Motor neuron (in vitro differentiated cells): ENCODE measurements at regions not wholly inside any gene's neighbourhood (a gene's known extent, or its start where the extent isn't known, plus 50 kb on each side); places are given as distances from the start of the nearest gene placed in this dataset.

Experiments used
- ATAC-seq, 8 experiments: fragments of 200-7000 bp; cut with Tn5 transposase; replicated peaks in 6 of 8; 2 replicates each; pipeline ENCODE4 v1.8.0; 2021; ENCODE audit warnings: mild to moderate bottlenecking in 8 of 8, moderate library complexity in 8 of 8
- H3K27ac ChIP-seq, 2 donors: fragments of 250-450 bp; sonication (Bioruptor Pico); 2 replicates each; pipeline ENCODE4 v1.9.0; 2021; ENCODE audit warnings: antibody characterized with exemption in 2 of 2, mild to moderate bottlenecking in 2 of 2, moderate library complexity in 1 of 2
- H3K4me1 ChIP-seq, 2 donors: fragments of 250-450 bp; sonication (Bioruptor Pico); replicated peaks in 1 of 2; 2 replicates each; pipeline ENCODE4 v1.6.1; 2021; ENCODE audit warnings: antibody characterized with exemption in 2 of 2, mild to moderate bottlenecking in 2 of 2, moderate library complexity in 1 of 2
- H3K4me3 ChIP-seq, 5 donors: fragments of 250-450 bp; sonication (Bioruptor Pico); 2 replicates each; pipeline ENCODE4 v1.9.0; 2021; ENCODE audit warnings: antibody characterized with exemption in 5 of 5, mild to moderate bottlenecking in 5 of 5, moderate library complexity in 4 of 5
- WGBS, 10 experiments: fragments of 450-650 bp; shearing (Covaris generic); methylation state at CpG; one replicate each; pipeline ENCODE4 v1.0.0; 2022; 5-methylcytosine and 5-hydroxymethylcytosine counted together
- in situ Hi-C, 9 experiments: fragments of 400-800 bp; cut with MboI; loops; one replicate each; pipeline ENCODE4 v1.15.0; 2021; ENCODE audit warnings: low sequenced_read_pairs in 9 of 9, low pct_unique_long_range_greater_than_20kb in 2 of 9; ENCODE audit not compliant: unreplicated experiment in 9 of 9

DNA sequence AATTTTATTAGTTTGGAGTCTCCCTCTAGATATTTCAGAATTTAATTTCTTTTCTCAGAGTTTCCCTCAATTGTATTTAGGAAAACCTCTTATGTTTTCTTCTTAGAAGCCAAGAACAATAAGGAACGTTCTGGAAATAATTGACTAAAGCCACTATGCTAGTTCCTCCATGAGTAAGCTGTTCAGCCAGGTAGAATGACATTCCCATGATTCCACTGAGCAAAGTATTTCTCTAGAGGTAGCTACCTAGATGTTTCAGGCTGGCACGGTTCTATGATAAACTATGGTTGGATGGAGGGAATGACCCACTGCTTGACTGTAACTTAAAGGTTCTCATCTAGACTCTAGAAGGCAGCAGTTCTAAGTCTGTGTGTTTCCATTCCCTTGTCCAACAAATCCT is 62.4 kb downstream of the CLDN17 start:
- H3K27ac ChIP-seq, result no peak overlapping the region

DNA sequence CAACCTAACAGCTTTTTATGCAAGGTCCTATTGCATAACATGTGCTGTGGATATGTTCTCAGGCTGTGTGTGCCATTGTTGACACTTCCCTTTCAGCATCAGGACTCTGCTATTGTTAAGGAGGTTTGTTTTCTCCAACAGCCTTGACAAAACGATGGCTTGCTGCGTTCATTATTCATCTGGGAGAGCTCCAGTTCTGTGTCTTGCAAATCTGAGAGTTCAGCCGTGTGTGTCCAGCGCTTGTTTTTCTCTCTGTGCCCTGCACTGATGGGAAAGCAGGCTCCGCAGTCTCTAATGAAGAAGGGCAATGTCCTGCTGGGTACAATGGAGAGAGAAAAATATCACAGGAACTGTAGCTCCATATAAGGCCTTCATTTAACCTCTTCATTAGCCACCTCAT is 63.7 kb downstream of the CLDN17 start:
- H3K27ac ChIP-seq, result no peak overlapping the region
- H3K4me1 ChIP-seq, result peaks cover 7 to 16% of the 10 kb centered on the region in 2 donors
- 0 to 60% (median 5%) methylated on average over 2 to 5 of the region's 5 CpGs; no CpG with 5 or more reads in 2 of the 10 experiments for WGBS, 10 experiments
- in situ Hi-C loops, result no loop called here
- ATAC-seq, result peak in 5 of 8 experiments; percentile 99
- no peak overlapping the region for H3K4me3 ChIP-seq

More for the DNA sequence above, 62.4 kb downstream of the CLDN17 start:
- Histone ChIP-seq H3K4me1 (peaks cover 7 to 16% of the 10 kb centered on the region in 2 donors), H3K4me3 (no peak overlapping the region)
- in situ Hi-C loops, result no loop called here
- whole genome bisulfite sequencing, 10 experiments, result 0 to 100% (median 39%) methylated on average over 1 to 2 of the region's 2 CpGs; no CpG with 5 or more reads in 2 of the 10 experiments
- no peak for ATAC-seq

DNA sequence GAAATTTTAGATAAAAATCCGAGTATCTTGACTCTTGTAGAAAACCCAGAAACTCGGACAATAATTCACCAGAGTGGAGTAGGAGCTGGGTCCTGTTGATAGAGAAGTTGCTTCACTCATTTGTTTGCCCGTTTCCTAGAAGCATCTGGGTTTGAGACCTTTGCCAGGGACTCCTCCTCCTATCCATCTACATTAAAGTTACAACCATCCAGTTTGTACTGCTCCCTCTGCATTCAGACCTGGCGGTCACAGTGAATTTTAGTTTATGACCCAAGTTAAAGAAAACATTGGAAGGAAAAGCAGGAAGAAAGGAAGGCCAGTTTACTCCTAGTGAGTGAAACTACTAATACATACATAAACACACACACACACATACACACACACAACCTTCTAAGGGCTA is 64.6 kb downstream of the CLDN17 start:
- WGBS, 10 experiments, result 8 to 92% (median 44%) methylated on average over 2 to 4 of the region's 4 CpGs; no CpG with 5 or more reads in 2 of the 10 experiments
- Histone ChIP-seq H3K4me3 (no peak overlapping the region), H3K4me1 (peaks cover 7 to 16% of the 10 kb centered on the region in 2 donors), H3K27ac (no peak overlapping the region)
- ATAC-seq, result no peak
- in situ Hi-C loops, result no loop called here

DNA sequence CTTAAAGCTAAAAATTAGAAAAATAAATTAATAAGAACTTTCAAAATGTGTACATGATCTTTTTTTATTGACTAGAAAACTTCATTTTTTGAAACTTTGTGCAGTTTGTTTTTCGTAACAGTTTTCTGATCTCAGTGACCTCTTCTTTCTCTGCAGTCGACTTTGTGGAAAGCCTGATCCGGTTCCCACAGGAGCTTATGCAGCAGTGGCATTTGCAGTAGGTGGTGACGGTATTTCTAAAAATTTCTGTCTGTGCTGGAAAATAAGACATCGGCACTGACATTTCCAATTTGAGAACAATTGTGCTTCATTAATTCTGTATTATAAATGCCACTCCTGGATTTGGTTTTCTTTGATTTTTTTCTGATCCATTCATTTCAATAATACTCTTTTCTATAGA is 68.8 kb downstream of the CLDN17 start:
- no peak for ATAC-seq
- 3 to 100% (median 79%) methylated on average over 2 to 5 of the region's 5 CpGs for WGBS, 10 experiments
- in situ Hi-C loops, result no loop called here

DNA sequence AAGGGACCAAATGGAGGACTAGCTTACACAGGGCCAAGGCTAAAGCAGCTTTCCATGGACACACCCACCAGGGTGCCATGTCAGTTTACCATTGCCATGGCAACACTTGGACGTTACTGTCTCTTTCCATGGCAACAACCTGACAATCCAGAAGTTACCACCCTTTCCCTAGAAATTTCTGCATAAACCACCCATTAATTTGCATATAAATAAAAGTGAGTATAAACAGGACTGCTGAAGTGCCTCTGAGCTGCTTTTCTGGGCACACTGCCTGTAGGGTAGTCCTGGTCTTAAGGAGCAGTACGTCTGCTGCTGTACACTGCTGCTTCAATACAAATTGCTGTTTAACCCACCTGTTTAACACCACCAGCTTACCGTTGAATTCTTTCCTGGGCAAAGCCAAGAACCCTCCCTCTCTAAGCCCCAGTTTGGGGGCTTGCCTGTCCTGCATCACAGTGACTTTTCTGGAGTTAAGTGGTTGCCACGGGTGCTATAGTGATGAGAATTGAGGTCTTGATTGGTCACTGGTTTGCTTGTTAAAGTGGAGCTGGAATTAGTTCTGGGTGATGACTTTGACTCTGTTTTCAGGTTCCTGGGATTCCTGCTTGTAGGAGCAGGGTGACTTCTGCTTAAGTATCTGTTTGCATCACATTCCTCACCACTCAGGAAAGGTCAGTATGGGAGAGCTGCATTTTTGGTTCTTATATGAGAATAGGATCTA is 83.2 kb downstream of the CLDN17 start:
- peak; percentile 95 to 98 (median 97) for ATAC-seq
- 0 to 17% (median 0%) methylated on average over 1 to 3 of the region's 4 CpGs; no CpG with 5 or more reads in 4 of the 10 experiments for WGBS, 10 experiments
- H3K27ac ChIP-seq, result peak overlapping the region; percentile 53 to 61
- in situ Hi-C loops, result no loop called here
- peaks cover 14 to 22% of the 10 kb centered on the region in 2 donors for H3K4me1 ChIP-seq
- H3K4me3 ChIP-seq, result no peak overlapping the region

More for the DNA sequence above, 68.8 kb downstream of the CLDN17 start:
- Histone ChIP-seq H3K4me1 (peaks cover 11 to 18% of the 10 kb centered on the region in 2 donors), H3K27ac (no peak overlapping the region), H3K4me3 (no peak overlapping the region)

DNA sequence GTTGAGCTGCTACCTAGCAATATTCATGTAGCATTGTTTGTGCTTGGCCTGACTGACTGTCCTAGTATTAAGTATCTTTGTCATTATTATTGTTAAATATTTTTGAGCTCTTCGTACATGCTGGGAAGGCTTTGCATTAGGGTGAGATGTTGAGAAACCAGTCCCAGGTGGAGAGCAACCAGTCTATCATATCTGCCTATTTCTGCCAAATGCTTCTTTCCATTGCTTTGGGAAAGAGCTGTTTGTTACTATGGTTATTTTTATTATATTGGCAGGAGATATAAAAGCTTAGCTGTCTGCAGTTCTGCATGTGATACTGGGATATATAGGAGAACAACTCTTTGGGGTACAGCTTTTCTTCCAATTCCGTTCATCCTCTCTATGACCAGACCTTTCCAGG is 85.1 kb downstream of the CLDN17 start:
- 0 to 100% (median 90%) methylated on average over 1 to 2 of the region's 2 CpGs; no CpG with 5 or more reads in 1 of the 10 experiments for WGBS, 10 experiments
- no peak for ATAC-seq
- Histone ChIP-seq H3K4me3 (no peak overlapping the region), H3K4me1 (peaks cover 14 to 19% of the 10 kb centered on the region in 2 donors), H3K27ac (no peak overlapping the region)
- in situ Hi-C loops, result no loop called here

DNA sequence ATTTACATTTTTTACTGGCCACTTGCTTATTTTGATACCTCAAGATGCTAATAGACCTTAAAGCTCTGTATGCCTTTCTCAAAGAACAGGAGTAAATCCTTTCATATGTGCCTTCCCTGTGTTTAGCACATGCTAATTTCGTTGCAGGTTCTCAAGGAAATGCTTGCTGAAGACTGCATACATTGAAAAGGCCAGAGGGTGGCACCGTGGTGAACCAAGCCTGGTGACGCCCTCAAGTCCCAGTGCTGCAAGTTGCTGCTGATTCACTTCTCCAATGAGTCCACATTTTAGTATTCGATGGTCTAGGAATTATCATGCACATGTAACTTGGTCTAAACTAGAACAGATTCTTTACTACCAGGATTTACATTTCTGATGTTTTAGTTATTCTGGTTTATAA is 94.1 kb downstream of the CLDN17 start:
- in situ Hi-C loops, result loop anchor here in 1 of 9 experiments (25.0 kb wide), 1 partner anchor 115 kb away; no protein-coding TSS in a partner anchor
- H3K4me1 ChIP-seq, result no peaks in the 10 kb centered on the region
- peak in 6 of 8 experiments; percentile 35 to 100 (median 77) for ATAC-seq
- no peak overlapping the region for H3K27ac ChIP-seq
- WGBS, 10 experiments, result 0 to 38% (median 9%) methylated on average over 1 to 4 of the region's 4 CpGs
- H3K4me3 ChIP-seq, result no peak overlapping the region

DNA sequence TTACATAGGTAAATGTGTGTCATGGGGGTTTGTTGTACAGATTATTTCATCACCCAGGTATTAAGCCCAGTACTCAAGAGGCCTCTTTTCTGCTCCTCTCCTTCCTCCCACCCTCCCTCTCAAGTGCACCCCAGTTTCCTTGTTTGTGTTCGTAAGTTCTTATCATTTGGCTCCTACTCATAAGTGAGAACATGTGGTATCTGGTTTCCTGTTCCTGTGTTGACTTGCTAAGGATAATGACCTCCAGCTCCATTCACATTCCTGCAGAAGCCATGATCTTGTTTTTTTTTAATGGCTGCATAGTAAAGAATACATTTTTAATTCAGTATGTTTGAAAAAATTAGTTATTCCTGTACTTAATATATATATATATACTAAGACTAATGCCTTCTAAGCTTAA is 107.7 kb downstream of the CLDN17 start:
- ATAC-seq, result no peak
- 0 to 100% (median 88%) methylated on average over 1 of the region's 1 CpG; no CpG with 5 or more reads in 6 of the 10 experiments for WGBS, 10 experiments
- H3K4me3 ChIP-seq, result no peak overlapping the region
- no peak overlapping the region for H3K27ac ChIP-seq
- H3K4me1 ChIP-seq, result no peaks in the 10 kb centered on the region
- in situ Hi-C loops, result loop anchor here in 1 of 9 experiments (25.0 kb wide), 1 partner anchor 128 kb away; no protein-coding TSS in a partner anchor

DNA sequence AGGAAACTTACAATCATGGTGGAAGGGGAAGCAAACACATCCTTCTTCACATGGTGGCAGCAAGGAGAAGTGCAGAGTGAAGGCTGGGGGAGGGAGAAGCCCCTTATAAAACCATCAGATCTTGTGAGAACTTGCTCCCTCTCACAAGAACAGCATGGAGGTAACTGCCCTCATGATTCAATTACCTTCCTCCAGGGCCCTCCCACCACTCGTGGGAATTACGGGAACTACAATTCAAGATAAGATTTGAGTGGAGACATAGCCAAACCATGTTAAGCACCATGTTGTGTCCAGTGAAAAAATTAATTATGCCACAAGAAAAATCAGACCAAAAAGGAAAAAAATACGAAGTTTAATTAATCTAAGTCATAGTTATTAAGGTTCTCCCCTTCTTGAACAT is 109.5 kb downstream of the CLDN17 start:
- Histone ChIP-seq H3K4me3 (no peak overlapping the region), H3K27ac (no peak overlapping the region), H3K4me1 (no peaks in the 10 kb centered on the region)
- WGBS, 10 experiments, result 0 to 100% (median 85%) methylated on average over 1 to 3 of the region's 3 CpGs; no CpG with 5 or more reads in 2 of the 10 experiments
- no peak for ATAC-seq
- in situ Hi-C loops, result loop anchor here in 1 of 9 experiments (25.0 kb wide), 1 partner anchor 130 kb away; no protein-coding TSS in a partner anchor

DNA sequence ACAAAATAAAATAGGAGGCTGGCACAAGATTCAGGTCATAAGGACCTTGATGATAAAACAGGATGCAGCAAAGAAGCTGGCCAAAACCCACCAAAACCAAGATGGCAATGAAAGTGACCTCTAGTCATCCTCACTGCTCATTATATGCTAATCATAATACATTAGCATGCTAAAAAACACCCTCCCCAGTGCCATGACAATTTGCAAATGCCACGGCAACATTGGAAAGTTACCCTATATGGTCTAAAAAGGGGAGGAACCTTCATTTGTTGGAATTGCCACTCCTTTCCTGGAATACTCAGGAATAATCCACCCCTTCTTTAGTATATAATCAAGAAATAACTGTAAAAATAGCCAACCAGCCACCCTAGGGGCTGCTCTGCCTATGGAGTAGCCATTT is 108.8 kb upstream of the GRIK1 start:
- peak in 3 of 8 experiments; percentile 32 to 58 (median 52) for ATAC-seq
- 27 to 100% (median 78%) methylated on average over 1 of the region's 1 CpG; no CpG with 5 or more reads in 4 of the 10 experiments for WGBS, 10 experiments
- Histone ChIP-seq H3K4me3 (no peak overlapping the region), H3K4me1 (peaks cover 0 to 11% of the 10 kb centered on the region in 2 donors), H3K27ac (no peak overlapping the region)
- in situ Hi-C loops, result no loop called here

DNA sequence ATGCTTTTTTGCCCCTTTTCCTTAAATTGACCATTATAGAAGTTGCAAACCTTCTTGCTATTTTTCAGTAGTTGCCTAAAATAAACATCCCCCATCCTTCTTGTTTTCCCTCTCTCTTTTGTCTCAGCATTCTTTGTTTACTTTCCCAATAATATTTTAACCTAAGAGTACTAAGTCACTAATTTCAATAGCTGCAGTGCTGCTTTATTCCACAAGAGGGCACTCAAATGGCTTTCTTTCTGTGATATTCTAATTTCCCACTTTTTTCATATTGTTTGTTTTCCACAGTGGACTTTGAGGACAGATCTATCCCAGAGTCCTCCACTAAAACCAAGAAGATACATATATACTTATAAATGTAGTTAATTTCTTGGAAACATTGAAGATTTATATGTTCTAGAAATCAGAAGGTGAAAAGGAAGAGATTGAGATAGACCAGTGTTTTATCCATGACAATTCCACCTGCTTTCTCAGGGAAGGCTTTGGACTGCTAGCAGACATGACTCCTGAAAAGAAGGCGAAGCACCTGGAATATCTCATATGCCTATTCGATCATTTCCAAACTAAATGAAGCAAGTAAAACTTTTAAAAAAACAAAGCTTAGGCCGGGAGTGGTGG is 104.8 kb upstream of the GRIK1 start:
- peak in 1 of 8 experiments; percentile 20 for ATAC-seq
- Histone ChIP-seq H3K27ac (no peak overlapping the region), H3K4me1 (peaks cover 0 to 4% of the 10 kb centered on the region in 2 donors), H3K4me3 (no peak overlapping the region)
- 0 to 100% (median 37%) methylated on average over 1 to 3 of the region's 3 CpGs; no CpG with 5 or more reads in 2 of the 10 experiments for WGBS, 10 experiments
- in situ Hi-C loops, result no loop called here

DNA sequence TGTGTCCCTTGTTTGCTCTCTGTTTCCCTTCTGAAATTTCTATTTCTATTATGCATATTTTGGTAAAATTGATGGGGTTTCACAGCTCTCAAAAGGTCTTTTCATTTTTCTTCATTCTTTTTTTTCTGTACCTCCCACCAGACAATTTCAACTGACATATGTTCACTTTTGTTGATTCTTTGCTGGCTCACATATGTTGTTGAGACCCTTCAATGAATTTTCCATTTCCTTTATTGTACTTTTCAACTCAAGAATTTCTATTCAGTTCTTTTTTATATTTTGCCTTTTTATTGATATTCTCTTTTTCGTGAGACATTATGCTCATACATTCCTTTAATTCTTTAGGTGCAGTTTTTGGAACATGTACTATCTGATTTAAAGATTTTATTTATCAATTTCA is 102.6 kb upstream of the GRIK1 start:
- Histone ChIP-seq H3K4me3 (no peak overlapping the region), H3K4me1 (peaks cover 0 to 4% of the 10 kb centered on the region in 2 donors), H3K27ac (no peak overlapping the region)
- no peak for ATAC-seq
- in situ Hi-C loops, result no loop called here
- 0 to 83% (median 43%) methylated on average over 1 of the region's 1 CpG; no CpG with 5 or more reads in 1 of the 10 experiments for WGBS, 10 experiments

DNA sequence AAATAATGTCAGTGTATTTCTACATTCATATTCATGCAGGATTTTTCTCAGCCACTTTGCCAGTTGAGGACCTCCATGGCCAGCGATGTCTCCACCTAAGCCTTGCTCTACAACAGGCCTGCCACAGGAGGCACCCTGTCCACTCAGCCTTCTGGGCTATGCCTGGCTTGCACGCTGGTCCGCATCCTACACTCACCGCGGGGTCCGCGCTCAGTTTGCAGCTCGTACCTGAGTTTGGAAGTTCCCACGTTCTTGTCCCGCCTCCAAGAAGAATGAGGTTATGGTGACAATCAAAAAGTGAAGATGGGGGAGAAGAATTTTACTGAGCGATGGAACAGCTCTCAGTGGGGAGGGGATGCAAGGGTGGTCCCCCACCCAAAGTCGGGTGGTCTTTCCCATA is 93.6 kb upstream of the GRIK1 start:
- Histone ChIP-seq H3K27ac (no peak overlapping the region), H3K4me3 (no peak overlapping the region), H3K4me1 (no peaks in the 10 kb centered on the region)
- 0 to 100% (median 73%) methylated on average over 1 to 10 of the region's 12 CpGs; no CpG with 5 or more reads in 2 of the 10 experiments for WGBS, 10 experiments
- no peak for ATAC-seq
- in situ Hi-C loops, result no loop called here
